ENCODE measurements at regions not wholly inside any gene's neighbourhood (a gene's known extent, or its start where the extent isn't known, plus 50 kb on each side); places are given as distances from the start of the nearest gene placed in this dataset.
"Not testable (repeated sequence)": the region's sequence is repeated elsewhere in the genome, so short reads cannot be mapped to it uniquely, and the experiment has no call there.

GRCh38 chr2:193076995-193077394, 882.3 kb upstream of the TMEFF2 start:
- H3K4me3 ChIP-seq (ENCODE audit: low read length, poor library complexity, severe bottlenecking), result no peak overlapping the region
- no peak overlapping the region for H3K4me2 ChIP-seq (ENCODE audit: low read depth, low read length, poor library complexity, severe bottlenecking)
- no peaks in the 10 kb centered on the region for H3K4me1 ChIP-seq (ENCODE audit: insufficient read depth, low read length, poor library complexity, severe bottlenecking)
- no peaks in the 10 kb centered on the region for H3K27me3 ChIP-seq (ENCODE audit: insufficient read depth, low read length, poor library complexity, severe bottlenecking)
- no peaks in the 10 kb centered on the region for H3K9me2 ChIP-seq (replicated peaks; ENCODE audit: low read depth, low read length)
- no peaks in the 10 kb centered on the region for H3K79me2 ChIP-seq (ENCODE audit: insufficient read depth, low read length)
- no peaks in the 10 kb centered on the region for H3K36me3 ChIP-seq (ENCODE audit: insufficient read depth, low read length)
- no peaks in the 10 kb centered on the region for H3K9me3 ChIP-seq (ENCODE audit: insufficient read depth, low read depth, low read length)
- no peak overlapping the region for H3K9ac ChIP-seq (ENCODE audit: low read depth, low read length, poor library complexity, severe bottlenecking)
- no peaks in the 10 kb centered on the region for H4K20me1 ChIP-seq (ENCODE audit: insufficient read depth, low read length, poor library complexity, severe bottlenecking)
- TF ChIP-seq EZH2phosphoT487 (IDR thresholded peaks at IDR 0.05; ENCODE audit: borderline replicate concordance) (no peak), CTCF (conservative IDR thresholded peaks at IDR 0.05; ENCODE audit: low read length) (no peak)
- H2AFZ ChIP-seq (ENCODE audit: low read length), result no peak overlapping the region
- H3F3A ChIP-seq (ENCODE audit: low read depth), result no peaks in the 10 kb centered on the region

GRCh38 chr2:193074933-193075332, 880.2 kb upstream of the TMEFF2 start:
- no peaks in the 10 kb centered on the region for H3K4me1 ChIP-seq (ENCODE audit: insufficient read depth, low read length, poor library complexity, severe bottlenecking)
- no peak overlapping the region for H2AFZ ChIP-seq (ENCODE audit: low read length)
- TF ChIP-seq CTCF (conservative IDR thresholded peaks at IDR 0.05; ENCODE audit: low read length), result no peak
- TF ChIP-seq EZH2phosphoT487 (IDR thresholded peaks at IDR 0.05; ENCODE audit: borderline replicate concordance), result no peak
- no peaks in the 10 kb centered on the region for H3K9me2 ChIP-seq (replicated peaks; ENCODE audit: low read depth, low read length)
- no peaks in the 10 kb centered on the region for H3K79me2 ChIP-seq (ENCODE audit: insufficient read depth, low read length)
- H3K4me2 ChIP-seq (ENCODE audit: low read depth, low read length, poor library complexity, severe bottlenecking), result no peak overlapping the region
- no peaks in the 10 kb centered on the region for H3K36me3 ChIP-seq (ENCODE audit: insufficient read depth, low read length)
- no peak overlapping the region for H3K9ac ChIP-seq (ENCODE audit: low read depth, low read length, poor library complexity, severe bottlenecking)
- no peaks in the 10 kb centered on the region for H4K20me1 ChIP-seq (ENCODE audit: insufficient read depth, low read length, poor library complexity, severe bottlenecking)
- H3F3A ChIP-seq (ENCODE audit: low read depth), result no peaks in the 10 kb centered on the region
- H3K4me3 ChIP-seq (ENCODE audit: low read length, poor library complexity, severe bottlenecking), result no peak overlapping the region
- H3K9me3 ChIP-seq (ENCODE audit: insufficient read depth, low read depth, low read length), result no peaks in the 10 kb centered on the region
- no peaks in the 10 kb centered on the region for H3K27me3 ChIP-seq (ENCODE audit: insufficient read depth, low read length, poor library complexity, severe bottlenecking)

- Histone ChIP-seq H3F3A (ENCODE audit: low read depth) (no peaks in the 10 kb centered on the region), H3K27me3 (ENCODE audit: insufficient read depth, low read length, poor library complexity, severe bottlenecking) (no peaks in the 10 kb centered on the region), H3K79me2 (ENCODE audit: insufficient read depth, low read length) (no peaks in the 10 kb centered on the region), H2AFZ (ENCODE audit: low read length) (no peak overlapping the region), H3K9me3 (ENCODE audit: insufficient read depth, low read depth, low read length) (no peaks in the 10 kb centered on the region), H3K9ac (ENCODE audit: low read depth, low read length, poor library complexity, severe bottlenecking) (no peak overlapping the region), H3K4me2 (ENCODE audit: low read depth, low read length, poor library complexity, severe bottlenecking) (no peak overlapping the region), H4K20me1 (ENCODE audit: insufficient read depth, low read length, poor library complexity, severe bottlenecking) (no peaks in the 10 kb centered on the region), H3K9me2 (replicated peaks; ENCODE audit: low read depth, low read length) (no peaks in the 10 kb centered on the region), H3K36me3 (ENCODE audit: insufficient read depth, low read length) (no peaks in the 10 kb centered on the region), H3K4me3 (ENCODE audit: low read length, poor library complexity, severe bottlenecking) (no peak overlapping the region), H3K4me1 (ENCODE audit: insufficient read depth, low read length, poor library complexity, severe bottlenecking) (no peaks in the 10 kb centered on the region)
- TF ChIP-seq CTCF (conservative IDR thresholded peaks at IDR 0.05; ENCODE audit: low read length), result no peak
- TF ChIP-seq EZH2phosphoT487 (IDR thresholded peaks at IDR 0.05; ENCODE audit: borderline replicate concordance), result no peak
These were observed 877.9 kb upstream of the TMEFF2 start for GRCh38 chr2:193072647-193073046.

- H3K4me3 ChIP-seq (ENCODE audit: low read length, poor library complexity, severe bottlenecking); H3K4me2 ChIP-seq (ENCODE audit: low read depth, low read length, poor library complexity, severe bottlenecking); H3F3A ChIP-seq (ENCODE audit: low read depth); H3K9me3 ChIP-seq (ENCODE audit: insufficient read depth, low read depth, low read length); H4K20me1 ChIP-seq (ENCODE audit: insufficient read depth, low read length, poor library complexity, severe bottlenecking); H3K27me3 ChIP-seq (ENCODE audit: insufficient read depth, low read length, poor library complexity, severe bottlenecking); H3K9ac ChIP-seq (ENCODE audit: low read depth, low read length, poor library complexity, severe bottlenecking); H2AFZ ChIP-seq (ENCODE audit: low read length); H3K4me1 ChIP-seq (ENCODE audit: insufficient read depth, low read length, poor library complexity, severe bottlenecking); H3K79me2 ChIP-seq (ENCODE audit: insufficient read depth, low read length); H3K9me2 ChIP-seq (replicated peaks; ENCODE audit: low read depth, low read length); H3K36me3 ChIP-seq (ENCODE audit: insufficient read depth, low read length): not testable (repeated sequence)
These were observed 830.8 kb upstream of the TMEFF2 start for GRCh38 chr2:193025556-193025955.
